Caco-2 (cell line): ENCODE measurements at regions not wholly inside any gene's neighbourhood (a gene's known extent, or its start where the extent isn't known, plus 50 kb on each side); places are given as distances from the start of the nearest gene placed in this dataset.
"Not testable (repeated sequence)": the region's sequence is repeated elsewhere in the genome, so short reads cannot be mapped to it uniquely, and the experiment has no call there.

Experiments
- BruUV-seq: library from RNA; stranded (reverse); fragments of 400-500 nt; replicated peaks from 2 replicates; lab custom pipeline; 2021; lab: Mats Ljungman, UMichigan
- CTCF ChIA-PET: fragments of 300-600 bp; sonication (Branson Sonifier 250); formaldehyde crosslinking; loops from one replicate; lab custom pipeline; 2022; ENCODE audit warnings: antibody characterized with exemption; lab: Charles Lee
- POLR2A ChIA-PET: fragments of 300-600 bp; sonication (Branson Sonifier 250); formaldehyde crosslinking; loops from one replicate; lab custom pipeline; 2022; ENCODE audit warnings: antibody characterized with exemption; lab: Charles Lee
- DNase-seq, 2 experiments: peaks; one replicate each; pipeline versions ENCODE4 v3.0.0 to v3.0.0-alpha.2; 2020 to 2022
- H3K27me3 ChIP-seq: replicated peaks from 2 replicates; pipeline ENCODE4 v1.6.0; 2011; ENCODE audit warnings: low read length; ENCODE audit not compliant: control insufficient read depth, insufficient read depth
- H3K36me3 ChIP-seq: 2 replicates; pipeline ENCODE4 v1.5.1; 2011; ENCODE audit warnings: low read length; ENCODE audit not compliant: control insufficient read depth, insufficient read depth
- H3K4me1 ChIP-seq: fragments of 250-450 bp; sonication (Bioruptor Pico); 2 replicates; pipeline ENCODE4 v1.5.1; 2020; ENCODE audit warnings: mild to moderate bottlenecking
- H3K4me3 ChIP-seq: 2 replicates; pipeline ENCODE4 v1.5.1; 2011; ENCODE audit warnings: low read depth, mild to moderate bottlenecking, control low read depth, low read length
- H3K9me3 ChIP-seq: fragments of 250-450 bp; sonication (Bioruptor Pico); 2 replicates; pipeline ENCODE4 v1.5.1; 2020; ENCODE audit warnings: mild to moderate bottlenecking, moderate library complexity
- H3K27ac Mint-ChIP-seq: one replicate; pipeline ENCODE4 v1.8.0; 2022; ENCODE audit warnings: mixed read lengths; ENCODE audit not compliant: unreplicated experiment
- H3K27me3 Mint-ChIP-seq: one replicate; pipeline ENCODE4 v1.8.0; 2022; ENCODE audit warnings: mixed read lengths; ENCODE audit not compliant: insufficient read depth, unreplicated experiment
- H3K36me3 Mint-ChIP-seq: one replicate; pipeline ENCODE4 v1.8.0; 2022; ENCODE audit warnings: mild to moderate bottlenecking, mixed read lengths; ENCODE audit not compliant: insufficient read depth, unreplicated experiment
- H3K4me1 Mint-ChIP-seq: one replicate; pipeline ENCODE4 v1.8.0; 2022; ENCODE audit warnings: low read depth, mixed read lengths; ENCODE audit not compliant: unreplicated experiment
- H3K4me3 Mint-ChIP-seq: one replicate; pipeline ENCODE4 v1.8.0; 2022; ENCODE audit warnings: mild to moderate bottlenecking, moderate library complexity, mixed read lengths; ENCODE audit not compliant: unreplicated experiment
- H3K9me3 Mint-ChIP-seq: one replicate; pipeline ENCODE4 v1.8.0; 2022; ENCODE audit warnings: mixed read lengths; ENCODE audit not compliant: unreplicated experiment
- CTCF ChIP-seq, 2 experiments: fragments of 200-600 bp in 1 of 2; IDR thresholded peaks; 1 replicate in 1 of 2; 2 replicates in 1 of 2; pipeline versions ENCODE4 v1.5.1 to v1.8.0; 2011 to 2022; ENCODE audit warnings: antibody characterized with exemption in 1 of 2, control low read depth in 1 of 2, inconsistent platforms in 1 of 2, low read depth in 1 of 2, low read length in 1 of 2, mild to moderate bottlenecking in 1 of 2, moderate library complexity in 1 of 2; ENCODE audit not compliant: insufficient read depth in 1 of 2, severe bottlenecking in 1 of 2, unreplicated experiment in 1 of 2
- intact Hi-C: fragments of 100-400 bp; cut with micrococcal nuclease; formaldehyde crosslinking; loops from one replicate; pipeline ENCODE4 v1.10.0; 2022; ENCODE audit not compliant: unreplicated experiment

DNA sequence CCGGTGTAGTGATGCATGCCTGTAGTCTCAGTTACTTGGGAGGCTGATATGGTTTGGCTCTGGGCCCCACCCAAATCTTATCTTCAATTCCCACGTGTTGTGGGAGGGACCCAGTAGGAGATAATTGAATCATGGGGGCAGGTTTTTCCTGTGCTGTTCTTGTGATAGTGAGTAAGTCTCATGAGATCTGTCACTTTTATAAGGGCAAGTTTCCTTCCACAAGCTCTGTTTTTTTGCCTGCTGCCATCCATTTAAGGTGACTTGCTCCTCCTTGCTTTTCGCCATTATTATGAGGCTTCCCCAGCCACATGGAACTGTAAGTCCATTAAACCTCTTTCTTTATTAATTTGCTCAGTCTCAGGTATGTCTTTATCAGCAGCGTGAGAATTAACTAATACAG lies 566.7 kb upstream of the NECTIN3 start:
- intact Hi-C loops, result no loop called here
- DNase-seq, result no peak
- H3K4me1 Mint-ChIP-seq, result no peaks in the 10 kb centered on the region
- H3K9me3 Mint-ChIP-seq, result peaks cover 32% of the 10 kb centered on the region
- no peak overlapping the region for H3K4me3 Mint-ChIP-seq
- no peaks in the 10 kb centered on the region for H3K27me3 ChIP-seq
- CTCF ChIA-PET, result no interaction called here
- H3K4me1 ChIP-seq, result no peaks in the 10 kb centered on the region
- TF ChIP-seq CTCF (IDR thresholded peaks at IDR 0.05; ENCODE audit: insufficient read depth in 1 of 2, low read depth in 1 of 2, low read length in 1 of 2, severe bottlenecking in 1 of 2, unreplicated experiment in 1 of 2), result no peak
- POLR2A ChIA-PET, result no interaction called here
- H3K4me3 ChIP-seq, result no peak overlapping the region
- no peaks in the 10 kb centered on the region for H3K36me3 Mint-ChIP-seq
- H3K27ac Mint-ChIP-seq, result no peak overlapping the region
- H3K36me3 ChIP-seq, result no peaks in the 10 kb centered on the region
- no peaks in the 10 kb centered on the region for H3K27me3 Mint-ChIP-seq
- no TSS peak for BruUV-seq
- H3K9me3 ChIP-seq, result no peaks in the 10 kb centered on the region

GRCh38 chr3:110506890-110507289 lies 564.7 kb upstream of the NECTIN3 start:
- H3K4me1 Mint-ChIP-seq, result no peaks in the 10 kb centered on the region
- no peak overlapping the region for H3K4me3 ChIP-seq
- no peaks in the 10 kb centered on the region for H3K4me1 ChIP-seq
- DNase-seq, result no peak
- CTCF ChIA-PET, result no interaction called here
- BruUV-seq, result no TSS peak
- POLR2A ChIA-PET, result no interaction called here
- no peaks in the 10 kb centered on the region for H3K36me3 Mint-ChIP-seq
- no peaks in the 10 kb centered on the region for H3K27me3 Mint-ChIP-seq
- no peak overlapping the region for H3K27ac Mint-ChIP-seq
- H3K9me3 Mint-ChIP-seq, result peaks cover 28% of the 10 kb centered on the region
- no peaks in the 10 kb centered on the region for H3K9me3 ChIP-seq
- intact Hi-C loops, result no loop called here
- H3K36me3 ChIP-seq, result no peaks in the 10 kb centered on the region
- H3K27me3 ChIP-seq, result no peaks in the 10 kb centered on the region
- H3K4me3 Mint-ChIP-seq, result no peak overlapping the region
- TF ChIP-seq CTCF (IDR thresholded peaks at IDR 0.05; ENCODE audit: insufficient read depth in 1 of 2, low read depth in 1 of 2, low read length in 1 of 2, severe bottlenecking in 1 of 2, unreplicated experiment in 1 of 2), result no peak

- H3K4me1 Mint-ChIP-seq, H3K27ac Mint-ChIP-seq, H3K27me3 Mint-ChIP-seq, H3K9me3 ChIP-seq, H3K4me1 ChIP-seq, H3K4me3 Mint-ChIP-seq, intact Hi-C loops, H3K27me3 ChIP-seq, POLR2A ChIA-PET, CTCF ChIA-PET, H3K36me3 ChIP-seq, BruUV-seq, H3K4me3 ChIP-seq, H3K36me3 Mint-ChIP-seq, DNase-seq: not testable (repeated sequence)
- peaks cover 25% of the 10 kb centered on the region for H3K9me3 Mint-ChIP-seq
Observed at GRCh38 chr3:110507570-110507969, 564.0 kb upstream of the NECTIN3 start.

DNA sequence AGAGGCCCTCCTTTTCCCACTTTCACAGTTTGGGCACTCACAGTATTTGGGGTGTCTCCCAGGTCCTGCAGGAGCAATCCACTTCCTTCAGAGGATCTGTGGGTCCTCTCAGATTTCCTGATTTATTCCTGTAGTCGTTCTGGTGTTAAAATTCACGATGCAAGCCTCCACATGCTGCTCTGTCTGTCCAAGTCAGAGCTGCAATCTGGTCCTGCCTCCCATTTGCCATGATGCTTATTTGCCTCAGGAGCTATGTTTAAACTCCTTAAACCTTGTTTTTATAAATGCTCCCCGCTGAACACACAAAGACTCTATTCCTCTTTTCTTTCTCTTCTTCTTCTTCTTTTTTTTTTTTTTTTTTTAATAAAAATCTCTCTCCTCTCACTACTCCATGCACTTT lies 558.7 kb upstream of the NECTIN3 start:
- no peaks in the 10 kb centered on the region for H3K36me3 Mint-ChIP-seq
- DNase-seq, result no peak
- Histone ChIP-seq H3K36me3 (no peaks in the 10 kb centered on the region), H3K9me3 (no peaks in the 10 kb centered on the region), H3K4me3 (no peak overlapping the region), H3K27me3 (no peaks in the 10 kb centered on the region), H3K4me1 (no peaks in the 10 kb centered on the region)
- ChIA-PET CTCF (no interaction called here), POLR2A (no interaction called here)
- H3K4me3 Mint-ChIP-seq, result no peak overlapping the region
- H3K9me3 Mint-ChIP-seq, result peaks cover 19% of the 10 kb centered on the region
- BruUV-seq, result no TSS peak
- intact Hi-C loops, result no loop called here
- H3K27ac Mint-ChIP-seq, result no peak overlapping the region
- no peak for TF ChIP-seq CTCF (IDR thresholded peaks at IDR 0.05; ENCODE audit: insufficient read depth in 1 of 2, low read depth in 1 of 2, low read length in 1 of 2, severe bottlenecking in 1 of 2, unreplicated experiment in 1 of 2)
- H3K4me1 Mint-ChIP-seq, result no peaks in the 10 kb centered on the region
- H3K27me3 Mint-ChIP-seq, result no peaks in the 10 kb centered on the region
